IPS-20b (cell line): ENCODE measurements at regions not wholly inside any gene's neighbourhood (a gene's known extent, or its start where the extent isn't known, plus 50 kb on each side); places are given as distances from the start of the nearest gene placed in this dataset.

ENCODE experiments used
- H3K27ac ChIP-seq: one replicate; pipeline ENCODE4 v1.5.1; 2013; ENCODE audit warnings: low read length
- H3K27me3 ChIP-seq: 2 replicates; pipeline ENCODE4 v1.6.1; 2013; ENCODE audit warnings: mild to moderate bottlenecking, low read length, inconsistent platforms; ENCODE audit not compliant: insufficient read depth
- H3K36me3 ChIP-seq: 2 replicates; pipeline ENCODE4 v1.6.1; 2013; ENCODE audit warnings: low read depth, mild to moderate bottlenecking, inconsistent platforms, low read length, moderate library complexity; ENCODE audit not compliant: insufficient read depth
- H3K4me1 ChIP-seq: 2 replicates; pipeline ENCODE4 v1.6.1; 2013; ENCODE audit warnings: mild to moderate bottlenecking, control low read depth, inconsistent platforms, low read length, moderate library complexity; ENCODE audit not compliant: insufficient read depth
- H3K4me3 ChIP-seq: 2 replicates; pipeline ENCODE4 v1.5.1; 2013; ENCODE audit warnings: mild to moderate bottlenecking, low read length, inconsistent platforms
- H3K9ac ChIP-seq: 2 replicates; pipeline ENCODE4 v1.6.1; 2013; ENCODE audit warnings: low read depth, mild to moderate bottlenecking, inconsistent platforms, low read length, moderate library complexity
- H3K9me3 ChIP-seq: 2 replicates; pipeline ENCODE4 v1.6.1; 2013; ENCODE audit warnings: mild to moderate bottlenecking, low read depth, low read length, inconsistent platforms; ENCODE audit not compliant: insufficient read depth

DNA sequence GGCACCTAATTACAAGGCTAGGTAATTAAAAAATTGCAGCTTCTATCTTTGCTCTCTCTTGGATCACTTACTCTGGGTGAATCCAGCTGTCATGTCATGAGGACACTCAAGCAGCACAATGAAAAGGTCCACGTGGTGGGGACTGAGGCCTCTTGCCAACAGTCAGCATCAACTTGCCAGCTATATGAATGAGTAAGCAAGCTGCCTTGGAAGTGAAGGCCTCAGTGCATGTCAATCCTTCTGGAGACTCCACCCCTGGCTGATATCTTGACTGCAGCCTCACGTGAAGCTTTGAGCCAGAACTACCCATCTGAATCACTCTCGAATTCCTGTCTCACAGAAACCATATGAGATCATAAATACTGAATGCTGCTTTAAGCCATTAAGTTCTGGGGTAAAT is 140.5 kb downstream of the SNX18 start:
- no peaks in the 10 kb centered on the region for H3K27me3 ChIP-seq
- no peaks in the 10 kb centered on the region for H3K4me1 ChIP-seq
- no peak overlapping the region for H3K4me3 ChIP-seq
- no peak overlapping the region for H3K9ac ChIP-seq
- H3K9me3 ChIP-seq, result no peaks in the 10 kb centered on the region
- no peak overlapping the region for H3K27ac ChIP-seq
- no peaks in the 10 kb centered on the region for H3K36me3 ChIP-seq

DNA sequence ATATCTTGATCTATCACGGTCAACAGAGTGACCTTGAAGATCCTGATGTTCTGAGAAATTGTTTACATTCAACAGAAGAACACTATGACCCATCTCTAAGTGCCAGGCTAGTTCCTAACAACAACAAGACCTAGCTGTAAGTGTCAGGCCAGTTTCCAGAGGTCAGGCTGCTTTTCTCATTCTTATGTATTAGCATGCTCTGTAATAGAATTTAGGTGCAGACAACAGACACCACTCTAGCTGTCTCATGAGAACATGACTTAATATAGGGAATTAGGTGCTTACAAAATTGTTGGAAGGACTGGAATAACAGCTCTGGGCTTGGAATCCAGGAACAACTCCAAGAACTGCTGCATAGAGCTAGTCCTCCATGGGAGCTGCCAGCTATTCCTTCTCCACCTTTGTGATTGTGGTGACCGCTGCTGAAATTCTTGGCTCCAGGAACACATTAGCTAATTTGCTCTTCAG is 138.7 kb downstream of the SNX18 start:
- Histone ChIP-seq H3K27ac (no peak overlapping the region), H3K9me3 (no peaks in the 10 kb centered on the region), H3K27me3 (no peaks in the 10 kb centered on the region), H3K4me3 (no peak overlapping the region), H3K36me3 (no peaks in the 10 kb centered on the region), H3K4me1 (no peaks in the 10 kb centered on the region), H3K9ac (no peak overlapping the region)

- Histone ChIP-seq H3K9me3 (no peaks in the 10 kb centered on the region), H3K4me3 (no peak overlapping the region), H3K27me3 (no peaks in the 10 kb centered on the region), H3K9ac (no peak overlapping the region), H3K4me1 (no peaks in the 10 kb centered on the region), H3K36me3 (no peaks in the 10 kb centered on the region), H3K27ac (no peak overlapping the region)
Observed at GRCh38 chr5:54655761-54656160, 138.2 kb downstream of the SNX18 start.

DNA sequence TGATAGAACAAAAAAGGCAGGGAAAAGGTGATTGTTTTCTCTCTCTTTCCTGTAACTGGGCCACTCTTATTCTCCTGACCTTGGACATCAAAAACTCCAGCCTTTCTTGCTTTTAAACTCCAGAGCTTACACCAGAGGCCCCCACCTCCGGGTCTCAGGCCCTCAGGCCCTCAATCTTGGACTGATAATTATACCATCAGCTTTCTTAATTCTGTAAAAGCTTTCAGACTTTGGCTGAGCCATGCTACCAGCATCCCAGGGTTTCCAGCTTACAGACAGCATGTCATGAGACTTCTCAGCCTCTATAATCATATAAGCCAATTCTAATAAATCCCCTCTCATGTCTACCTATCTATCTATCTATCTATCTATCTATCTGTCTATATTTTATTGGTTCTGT is 137.7 kb downstream of the SNX18 start:
- Histone ChIP-seq H3K9me3 (no peaks in the 10 kb centered on the region), H3K4me1 (no peaks in the 10 kb centered on the region), H3K9ac (no peak overlapping the region), H3K27me3 (no peaks in the 10 kb centered on the region), H3K27ac (no peak overlapping the region), H3K36me3 (no peaks in the 10 kb centered on the region), H3K4me3 (no peak overlapping the region)

DNA sequence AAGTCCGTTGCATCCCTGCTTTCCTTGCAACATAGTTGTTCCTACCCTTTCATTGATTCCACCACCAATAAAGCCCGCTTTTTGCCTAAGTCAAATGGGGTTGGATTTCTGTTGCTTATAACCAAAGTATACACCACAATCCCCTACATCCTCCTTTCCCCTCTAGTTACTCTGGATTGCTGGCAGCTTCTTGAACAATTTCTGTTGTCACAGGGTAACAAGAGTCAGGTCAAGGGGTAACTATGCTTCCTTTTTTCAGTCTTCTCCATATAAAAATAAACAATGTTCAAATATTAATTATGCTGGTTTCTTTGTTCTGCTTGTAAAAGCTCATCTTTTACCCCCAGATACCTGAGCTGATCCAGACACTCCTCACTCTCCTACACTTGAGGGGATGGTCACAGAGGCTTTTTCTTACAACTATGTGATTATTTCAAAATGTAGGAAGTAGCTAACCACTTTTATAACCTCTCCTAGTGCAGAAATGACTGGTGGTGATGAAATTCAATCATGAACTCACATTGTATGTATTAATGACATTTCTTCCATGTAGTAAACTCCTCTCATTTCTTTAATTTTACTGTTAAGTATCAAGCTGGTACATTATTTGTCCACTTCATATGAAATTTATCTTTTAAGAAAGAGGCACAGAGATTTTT is 136.5 kb downstream of the SNX18 start:
- no peaks in the 10 kb centered on the region for H3K27me3 ChIP-seq
- H3K9me3 ChIP-seq, result no peaks in the 10 kb centered on the region
- H3K27ac ChIP-seq, result no peak overlapping the region
- H3K9ac ChIP-seq, result no peak overlapping the region
- H3K4me1 ChIP-seq, result no peaks in the 10 kb centered on the region
- H3K4me3 ChIP-seq, result no peak overlapping the region
- H3K36me3 ChIP-seq, result no peaks in the 10 kb centered on the region

DNA sequence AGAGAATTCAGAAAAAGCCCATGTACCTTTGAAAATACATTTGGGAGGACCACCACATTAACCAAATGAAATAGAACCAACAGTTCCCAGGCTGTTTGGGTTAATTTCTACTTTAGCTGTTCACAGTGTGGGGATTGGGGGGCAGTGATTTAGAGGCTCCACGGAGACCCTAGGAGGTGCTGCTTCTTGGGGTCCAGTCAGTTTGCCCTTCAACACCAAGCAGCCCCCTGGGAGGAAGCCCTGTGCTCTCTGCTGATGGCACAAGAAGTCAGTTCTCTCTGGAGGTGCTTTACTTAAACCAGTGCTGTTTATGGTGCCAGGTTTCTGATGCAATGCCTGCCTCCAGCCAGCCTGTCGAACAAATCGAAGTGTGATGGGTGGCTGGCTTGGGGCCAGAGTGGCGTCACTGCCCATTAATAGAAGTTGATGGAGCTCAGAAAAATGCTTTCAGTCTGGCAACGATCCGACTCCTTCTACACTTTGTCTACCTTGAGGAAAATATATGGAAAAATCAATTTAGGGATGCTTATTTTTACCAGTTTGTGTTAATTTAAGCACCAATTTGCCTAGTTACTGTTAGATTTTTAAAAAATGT is 134.0 kb downstream of the SNX18 start:
- no peaks in the 10 kb centered on the region for H3K36me3 ChIP-seq
- peaks cover under 1% of the 10 kb centered on the region; the same call in 1 of the 2 replicates for H3K4me1 ChIP-seq
- no peak overlapping the region for H3K27ac ChIP-seq
- no peaks in the 10 kb centered on the region for H3K9me3 ChIP-seq
- no peak overlapping the region for H3K9ac ChIP-seq
- no peaks in the 10 kb centered on the region for H3K27me3 ChIP-seq
- no peak overlapping the region for H3K4me3 ChIP-seq

DNA sequence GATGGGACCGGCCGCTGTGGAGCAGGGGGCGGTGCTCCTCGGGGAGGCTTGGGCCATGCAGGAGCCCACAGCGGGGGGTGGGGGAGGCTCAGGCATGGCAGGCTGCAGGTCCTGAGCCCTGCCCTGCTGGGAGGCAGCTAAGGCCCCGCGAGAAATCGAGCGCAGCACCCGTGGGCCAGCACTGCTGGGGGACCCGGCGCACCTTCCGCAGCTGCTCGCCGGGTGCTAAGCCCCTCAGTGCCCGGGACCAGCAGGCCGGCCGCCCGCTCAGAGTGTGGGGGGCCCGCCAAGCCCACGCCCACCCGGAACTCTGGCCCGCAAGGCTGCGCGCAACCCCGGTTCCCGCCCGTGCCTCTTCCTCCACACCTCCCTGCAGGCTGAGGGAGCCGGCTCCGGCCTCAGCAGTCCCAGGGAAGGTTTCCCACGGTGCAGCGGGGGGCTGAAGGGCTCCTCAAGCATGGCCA is 131.5 kb downstream of the SNX18 start:
- Histone ChIP-seq H3K4me3 (no peak overlapping the region), H3K4me1 (peaks cover 4% of the 10 kb centered on the region; the same call in 1 of the 2 replicates), H3K9me3 (no peaks in the 10 kb centered on the region), H3K27me3 (no peaks in the 10 kb centered on the region), H3K9ac (no peak overlapping the region), H3K27ac (no peak overlapping the region), H3K36me3 (no peaks in the 10 kb centered on the region)

DNA sequence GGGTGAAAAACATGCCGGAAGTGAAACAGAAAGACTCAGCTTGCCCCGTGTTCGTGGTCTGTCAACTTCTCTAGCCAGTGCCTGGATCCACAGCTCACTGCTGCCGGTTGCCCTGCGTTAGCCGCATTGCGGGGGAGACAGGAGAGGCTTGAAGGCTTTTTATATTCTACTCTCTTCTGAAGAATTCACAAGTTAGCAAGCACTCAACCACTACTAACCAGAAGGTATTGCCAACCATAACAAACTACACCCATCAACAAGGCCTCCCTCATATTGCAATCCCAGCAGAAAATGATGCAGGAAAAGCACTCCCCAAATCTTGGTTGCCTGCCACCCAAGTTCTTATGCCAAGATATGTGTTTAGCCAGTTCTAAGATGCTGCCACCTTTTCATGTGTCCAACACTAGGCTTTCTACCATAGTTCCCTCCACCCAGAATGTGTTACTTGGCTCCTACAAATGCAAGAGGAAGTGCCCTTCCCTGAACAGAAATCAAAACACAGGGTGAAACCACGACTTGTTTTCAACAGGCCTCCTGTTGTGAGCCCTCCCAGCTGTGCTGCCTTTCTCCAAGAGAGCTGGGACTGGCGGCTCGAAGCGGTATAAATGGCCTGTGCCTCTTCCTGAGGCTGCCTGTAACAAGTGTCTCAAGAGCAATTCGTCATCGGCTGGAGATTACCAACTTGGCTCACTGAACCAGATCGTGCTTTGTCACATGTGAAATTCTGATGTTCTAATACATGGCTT is 129.0 kb downstream of the SNX18 start:
- Histone ChIP-seq H3K27ac (no peak overlapping the region), H3K36me3 (no peaks in the 10 kb centered on the region), H3K4me3 (no peak overlapping the region), H3K27me3 (no peaks in the 10 kb centered on the region), H3K9me3 (no peaks in the 10 kb centered on the region), H3K4me1 (peaks cover 4% of the 10 kb centered on the region; the same call in 1 of the 2 replicates), H3K9ac (no peak overlapping the region)

DNA sequence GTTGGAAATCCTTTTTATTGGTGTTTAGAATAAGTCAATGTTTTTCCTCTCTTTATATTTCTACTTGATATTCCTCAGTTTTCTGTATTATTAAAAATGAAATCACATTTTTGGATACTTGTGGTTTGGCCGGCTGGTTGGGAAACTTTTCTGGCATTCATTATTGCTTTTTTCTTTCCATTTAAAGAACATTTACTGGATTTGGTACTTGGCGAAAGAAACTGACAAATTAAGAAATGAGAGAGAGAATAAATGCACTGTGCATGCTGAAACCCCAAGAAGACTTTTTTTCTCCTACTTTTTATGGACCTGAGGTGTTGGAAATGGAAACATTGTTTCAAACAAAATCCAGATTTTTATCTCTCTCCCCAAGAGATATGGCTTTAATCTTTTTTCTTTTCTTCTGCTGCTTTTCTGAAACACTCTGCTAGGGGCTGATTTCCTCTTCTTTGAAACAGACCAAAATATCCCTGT is 128.4 kb downstream of the SNX18 start:
- no peaks in the 10 kb centered on the region for H3K36me3 ChIP-seq
- H3K4me1 ChIP-seq, result peaks cover 4% of the 10 kb centered on the region; the same call in 1 of the 2 replicates
- H3K9me3 ChIP-seq, result no peaks in the 10 kb centered on the region
- no peak overlapping the region for H3K4me3 ChIP-seq
- no peak overlapping the region for H3K9ac ChIP-seq
- no peak overlapping the region for H3K27ac ChIP-seq
- no peaks in the 10 kb centered on the region for H3K27me3 ChIP-seq

DNA sequence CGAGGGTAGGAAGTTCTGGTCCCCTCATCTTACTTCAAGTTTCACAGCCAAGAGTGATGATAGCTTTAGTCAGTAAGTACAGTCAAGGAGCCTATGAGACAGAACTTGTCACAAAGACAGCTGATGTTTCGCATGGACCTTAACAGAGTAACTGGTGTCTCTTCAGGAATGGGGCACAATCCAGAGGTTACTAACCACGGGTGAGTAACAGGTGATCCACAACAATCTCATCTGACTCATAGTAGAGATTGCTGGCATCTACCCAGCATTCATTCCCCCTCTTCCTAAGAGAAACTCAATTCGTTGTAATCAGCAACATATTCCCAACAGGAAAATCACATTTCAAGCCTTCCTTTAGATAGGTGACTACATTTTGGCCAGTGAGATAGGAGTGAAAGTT is 126.7 kb downstream of the SNX18 start:
- Histone ChIP-seq H3K27me3 (no peaks in the 10 kb centered on the region), H3K27ac (no peak overlapping the region), H3K9me3 (no peaks in the 10 kb centered on the region), H3K9ac (no peak overlapping the region), H3K36me3 (no peaks in the 10 kb centered on the region), H3K4me1 (peaks cover 7% of the 10 kb centered on the region; the same call in 1 of the 2 replicates), H3K4me3 (no peak overlapping the region)

DNA sequence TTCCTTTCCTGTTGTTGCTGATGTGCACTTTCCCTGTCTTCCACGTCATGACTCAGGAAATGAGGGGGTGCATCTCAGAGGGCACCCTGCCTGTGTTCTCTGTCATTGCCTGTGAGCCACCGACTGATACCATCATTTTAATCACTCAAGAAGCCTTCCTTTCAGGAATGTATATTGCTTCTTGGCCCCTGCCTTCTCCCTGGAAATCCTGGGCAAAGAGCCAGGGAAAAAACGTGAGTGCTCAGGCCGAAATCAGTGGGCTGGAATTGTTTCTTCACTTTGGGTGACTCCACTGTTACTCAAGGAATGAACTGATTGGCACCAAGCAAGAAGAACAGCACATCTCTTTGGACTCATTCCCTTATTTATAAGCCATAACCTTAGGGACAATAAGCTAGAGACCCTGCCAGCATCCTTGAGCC is 126.1 kb downstream of the SNX18 start:
- no peaks in the 10 kb centered on the region for H3K36me3 ChIP-seq
- H3K4me3 ChIP-seq, result no peak overlapping the region
- no peak overlapping the region for H3K27ac ChIP-seq
- H3K9ac ChIP-seq, result no peak overlapping the region
- H3K4me1 ChIP-seq, result peaks cover 8% of the 10 kb centered on the region; the same call in 1 of the 2 replicates
- H3K9me3 ChIP-seq, result no peaks in the 10 kb centered on the region
- H3K27me3 ChIP-seq, result no peaks in the 10 kb centered on the region
